Activated CD4-positive, alpha-beta T cell treated with anti-CD3 and anti-CD28 coated beads for 4 hours (primary cell): ENCODE measurements at regions not wholly inside any gene's neighbourhood (a gene's known extent, or its start where the extent isn't known, plus 50 kb on each side); places are given as distances from the start of the nearest gene placed in this dataset.
"Not testable (repeated sequence)": the region's sequence is repeated elsewhere in the genome, so short reads cannot be mapped to it uniquely, and the experiment has no call there.

Experiments used
- DNase-seq, 2 donors: peaks; one replicate each; pipeline ENCODE4 v3.0.0-alpha.2; 2020

- no peak for DNase-seq
Observed at GRCh38 chr2:2649109-2650072, 318.3 kb upstream of the MYT1L start.

GRCh38 chr2:2648094-2648493 lies 317.0 kb upstream of the MYT1L start:
- no peak for DNase-seq

GRCh38 chr2:2647141-2647541 lies 316.1 kb upstream of the MYT1L start:
- no peak for DNase-seq

GRCh38 chr2:2646433-2647051 lies 315.5 kb upstream of the MYT1L start:
- DNase-seq, result peak; percentile 18 to 41

GRCh38 chr2:2645162-2645855 lies 314.2 kb upstream of the MYT1L start:
- DNase-seq, result no peak

GRCh38 chr2:2644751-2645150 lies 313.7 kb upstream of the MYT1L start:
- not testable (repeated sequence) for DNase-seq

- no peak for DNase-seq
Observed at GRCh38 chr2:2644040-2644439, 313.0 kb upstream of the MYT1L start.

GRCh38 chr2:2642906-2643890 lies 312.1 kb upstream of the MYT1L start:
- no peak for DNase-seq

GRCh38 chr2:2641541-2642410 lies 310.7 kb upstream of the MYT1L start:
- no peak for DNase-seq

GRCh38 chr2:2640818-2641217 lies 309.7 kb upstream of the MYT1L start:
- DNase-seq, result no peak

- no peak for DNase-seq
Observed at GRCh38 chr2:2640371-2640770, 309.3 kb upstream of the MYT1L start.

GRCh38 chr2:2639251-2640139 lies 308.4 kb upstream of the MYT1L start:
- no peak for DNase-seq

GRCh38 chr2:2638547-2639220 lies 307.6 kb upstream of the MYT1L start:
- no peak for DNase-seq

GRCh38 chr2:2636813-2637212 lies 305.7 kb upstream of the MYT1L start:
- no peak for DNase-seq

- DNase-seq, result no peak
Observed at GRCh38 chr2:2635025-2635528, 304.0 kb upstream of the MYT1L start.

- no peak for DNase-seq
Observed at GRCh38 chr2:2633017-2633416, 301.9 kb upstream of the MYT1L start.

- DNase-seq, result no peak
Observed at GRCh38 chr2:2623939-2624338, 292.9 kb upstream of the MYT1L start.

- no peak for DNase-seq
Observed at GRCh38 chr2:2621855-2622254, 290.8 kb upstream of the MYT1L start.

GRCh38 chr2:2620604-2621003 lies 289.5 kb upstream of the MYT1L start:
- no peak for DNase-seq
